ENCODE measurements at regions not wholly inside any gene's neighbourhood (a gene's known extent, or its start where the extent isn't known, plus 50 kb on each side); places are given as distances from the start of the nearest gene placed in this dataset.

DNA sequence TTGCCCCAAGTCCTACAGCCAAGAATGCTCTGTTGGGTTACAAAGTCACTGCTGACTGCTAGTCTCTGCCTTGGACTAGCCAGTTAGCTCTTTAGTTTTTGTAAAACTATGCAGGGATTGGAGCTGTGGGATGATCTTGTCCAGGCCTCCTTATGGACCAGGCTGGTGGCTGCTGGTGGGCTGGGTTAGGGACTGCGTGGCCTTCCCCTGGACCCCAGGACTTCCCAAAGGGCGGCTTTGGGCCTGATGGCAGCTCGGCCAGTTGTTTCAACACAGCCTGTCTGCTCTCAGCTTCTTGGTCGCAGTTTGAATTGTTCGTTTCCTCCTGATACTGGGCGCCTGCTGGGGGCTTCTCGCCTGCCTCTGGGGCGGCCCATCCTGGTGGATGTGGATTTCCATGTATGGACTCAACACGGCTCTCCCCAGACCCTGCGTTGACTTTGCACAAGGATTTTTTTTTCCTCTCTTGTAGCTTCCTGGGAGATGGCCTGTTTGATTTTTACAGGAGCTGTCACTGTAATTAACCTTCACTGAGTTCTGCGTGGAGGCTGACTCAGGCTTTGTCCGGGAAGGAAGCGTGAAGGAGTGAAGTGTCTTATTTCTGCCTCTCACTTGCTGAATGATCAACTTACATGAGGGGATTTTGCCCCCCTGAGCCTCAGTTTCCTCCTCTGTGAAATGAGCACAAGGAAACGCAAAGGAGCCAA lies 91.9 kb upstream of the NEURL1B start:
- TF ChIP-seq, protein P1, sequence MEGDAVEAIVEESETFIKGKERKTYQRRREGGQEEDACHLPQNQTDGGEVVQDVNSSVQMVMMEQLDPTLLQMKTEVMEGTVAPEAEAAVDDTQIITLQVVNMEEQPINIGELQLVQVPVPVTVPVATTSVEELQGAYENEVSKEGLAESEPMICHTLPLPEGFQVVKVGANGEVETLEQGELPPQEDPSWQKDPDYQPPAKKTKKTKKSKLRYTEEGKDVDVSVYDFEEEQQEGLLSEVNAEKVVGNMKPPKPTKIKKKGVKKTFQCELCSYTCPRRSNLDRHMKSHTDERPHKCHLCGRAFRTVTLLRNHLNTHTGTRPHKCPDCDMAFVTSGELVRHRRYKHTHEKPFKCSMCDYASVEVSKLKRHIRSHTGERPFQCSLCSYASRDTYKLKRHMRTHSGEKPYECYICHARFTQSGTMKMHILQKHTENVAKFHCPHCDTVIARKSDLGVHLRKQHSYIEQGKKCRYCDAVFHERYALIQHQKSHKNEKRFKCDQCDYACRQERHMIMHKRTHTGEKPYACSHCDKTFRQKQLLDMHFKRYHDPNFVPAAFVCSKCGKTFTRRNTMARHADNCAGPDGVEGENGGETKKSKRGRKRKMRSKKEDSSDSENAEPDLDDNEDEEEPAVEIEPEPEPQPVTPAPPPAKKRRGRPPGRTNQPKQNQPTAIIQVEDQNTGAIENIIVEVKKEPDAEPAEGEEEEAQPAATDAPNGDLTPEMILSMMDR (IDR thresholded peaks at IDR 0.05; ENCODE audit: insufficient read depth in 1 of 2, low read depth in 1 of 2, low read length in 1 of 2, severe bottlenecking in 1 of 2, unreplicated experiment in 1 of 2) = no peak
- no peak overlapping the region for H3K4me3 ChIP-seq (ENCODE audit: low read depth, low read length)
- H3K9me3 Mint-ChIP-seq (ENCODE audit: unreplicated experiment) = no peaks in the 10 kb centered on the region
- no peaks in the 10 kb centered on the region for H3K36me3 Mint-ChIP-seq (ENCODE audit: insufficient read depth, unreplicated experiment)
- no peaks in the 10 kb centered on the region for H3K27me3 ChIP-seq (replicated peaks; ENCODE audit: control insufficient read depth, insufficient read depth, low read length)
- intact Hi-C loops (cut with micrococcal nuclease; ENCODE audit: unreplicated experiment) = no loop called here
- DNase-seq = no peak
- H3K4me1 ChIP-seq = no peaks in the 10 kb centered on the region
- H3K4me1 Mint-ChIP-seq (ENCODE audit: low read depth, unreplicated experiment) = no peaks in the 10 kb centered on the region
- H3K9me3 ChIP-seq = no peaks in the 10 kb centered on the region
- BruUV-seq (replicated peaks) = no TSS peak
- CTCF ChIA-PET = no interaction called here
- POLR2A ChIA-PET = no interaction called here
- no peaks in the 10 kb centered on the region for H3K36me3 ChIP-seq (ENCODE audit: control insufficient read depth, insufficient read depth, low read length)
- peaks cover 7% of the 10 kb centered on the region for H3K27me3 Mint-ChIP-seq (ENCODE audit: insufficient read depth, unreplicated experiment)
- H3K27ac Mint-ChIP-seq (ENCODE audit: unreplicated experiment) = no peak overlapping the region
- H3K4me3 Mint-ChIP-seq (ENCODE audit: unreplicated experiment) = no peak overlapping the region

- H3K9me3 ChIP-seq = no peaks in the 10 kb centered on the region
- Mint-ChIP-seq H3K27ac (ENCODE audit: unreplicated experiment) (no peak overlapping the region), H3K4me3 (ENCODE audit: unreplicated experiment) (no peak overlapping the region), H3K9me3 (ENCODE audit: unreplicated experiment) (no peaks in the 10 kb centered on the region), H3K36me3 (ENCODE audit: insufficient read depth, unreplicated experiment) (no peaks in the 10 kb centered on the region), H3K4me1 (ENCODE audit: low read depth, unreplicated experiment) (no peaks in the 10 kb centered on the region), H3K27me3 (ENCODE audit: insufficient read depth, unreplicated experiment) (peaks cover 7% of the 10 kb centered on the region)
- intact Hi-C loops (cut with micrococcal nuclease; ENCODE audit: unreplicated experiment) = no loop called here
- H3K4me1 ChIP-seq = no peaks in the 10 kb centered on the region
- H3K4me3 ChIP-seq (ENCODE audit: low read depth, low read length) = no peak overlapping the region
- no peaks in the 10 kb centered on the region for H3K36me3 ChIP-seq (ENCODE audit: control insufficient read depth, insufficient read depth, low read length)
- ChIA-PET CTCF (interaction anchor here (0.6 kb wide), 1 partner anchor 9 kb away, joined by 3 read pairs; no protein-coding TSS in a partner anchor), POLR2A (no interaction called here)
- TF ChIP-seq, protein P1 (IDR thresholded peaks at IDR 0.05; ENCODE audit: insufficient read depth in 1 of 2, low read depth in 1 of 2, low read length in 1 of 2, severe bottlenecking in 1 of 2, unreplicated experiment in 1 of 2) = no peak
- H3K27me3 ChIP-seq (replicated peaks; ENCODE audit: control insufficient read depth, insufficient read depth, low read length) = no peaks in the 10 kb centered on the region
- BruUV-seq (replicated peaks) = no TSS peak
- DNase-seq = no peak
Measured at GRCh38 chr5:172548311-172548731, 92.7 kb upstream of the NEURL1B start.

- DNase-seq = no peak
- Mint-ChIP-seq H3K27me3 (ENCODE audit: insufficient read depth, unreplicated experiment) (peaks cover 4% of the 10 kb centered on the region), H3K9me3 (ENCODE audit: unreplicated experiment) (no peaks in the 10 kb centered on the region), H3K36me3 (ENCODE audit: insufficient read depth, unreplicated experiment) (no peaks in the 10 kb centered on the region), H3K27ac (ENCODE audit: unreplicated experiment) (no peak overlapping the region), H3K4me3 (ENCODE audit: unreplicated experiment) (no peak overlapping the region), H3K4me1 (ENCODE audit: low read depth, unreplicated experiment) (no peaks in the 10 kb centered on the region)
- intact Hi-C loops (cut with micrococcal nuclease; ENCODE audit: unreplicated experiment) = no loop called here
- Histone ChIP-seq H3K9me3 (no peaks in the 10 kb centered on the region), H3K4me3 (ENCODE audit: low read depth, low read length) (no peak overlapping the region), H3K27me3 (replicated peaks; ENCODE audit: control insufficient read depth, insufficient read depth, low read length) (no peaks in the 10 kb centered on the region), H3K36me3 (ENCODE audit: control insufficient read depth, insufficient read depth, low read length) (no peaks in the 10 kb centered on the region), H3K4me1 (no peaks in the 10 kb centered on the region)
- POLR2A ChIA-PET = no interaction called here
- CTCF ChIA-PET = no interaction called here
- TF ChIP-seq, protein P1 (IDR thresholded peaks at IDR 0.05; ENCODE audit: insufficient read depth in 1 of 2, low read depth in 1 of 2, low read length in 1 of 2, severe bottlenecking in 1 of 2, unreplicated experiment in 1 of 2) = no peak
- no TSS peak for BruUV-seq (replicated peaks)
Measured at GRCh38 chr5:172546196-172546595, 91.9 kb upstream of the SH3PXD2B start.

Data from Caco-2 (cell line).